NCI-H446 treated with DMSO at 0.1 percent for 48 hours (cell line): ENCODE measurements at regions not wholly inside any gene's neighbourhood (a gene's known extent, or its start where the extent isn't known, plus 50 kb on each side); places are given as distances from the start of the nearest gene placed in this dataset.

Experiments
- DNase-seq: peaks from one replicate; lab custom pipeline; 2025; lab: John Stamatoyannopoulos, UW

DNA sequence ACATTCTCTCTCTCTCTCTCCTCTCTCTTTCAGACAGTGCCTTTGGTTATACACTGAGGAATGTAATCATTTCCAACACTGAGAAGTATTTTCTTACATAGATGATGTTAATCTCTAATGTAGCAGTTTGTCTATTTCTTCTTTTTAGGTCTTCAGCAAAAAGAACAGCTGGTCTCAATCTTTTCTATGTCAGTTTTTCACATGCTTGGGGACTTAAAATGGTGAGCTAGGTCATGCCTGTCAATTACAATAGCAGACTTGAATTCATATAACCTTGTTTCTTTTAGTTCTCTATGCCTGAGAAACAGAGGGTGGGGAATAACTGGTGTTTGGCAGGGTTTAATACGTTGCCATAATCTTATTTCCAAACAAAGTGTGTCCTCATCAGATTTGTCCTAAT lies 786.2 kb downstream of the SQOR start:
- no peak for DNase-seq

DNA sequence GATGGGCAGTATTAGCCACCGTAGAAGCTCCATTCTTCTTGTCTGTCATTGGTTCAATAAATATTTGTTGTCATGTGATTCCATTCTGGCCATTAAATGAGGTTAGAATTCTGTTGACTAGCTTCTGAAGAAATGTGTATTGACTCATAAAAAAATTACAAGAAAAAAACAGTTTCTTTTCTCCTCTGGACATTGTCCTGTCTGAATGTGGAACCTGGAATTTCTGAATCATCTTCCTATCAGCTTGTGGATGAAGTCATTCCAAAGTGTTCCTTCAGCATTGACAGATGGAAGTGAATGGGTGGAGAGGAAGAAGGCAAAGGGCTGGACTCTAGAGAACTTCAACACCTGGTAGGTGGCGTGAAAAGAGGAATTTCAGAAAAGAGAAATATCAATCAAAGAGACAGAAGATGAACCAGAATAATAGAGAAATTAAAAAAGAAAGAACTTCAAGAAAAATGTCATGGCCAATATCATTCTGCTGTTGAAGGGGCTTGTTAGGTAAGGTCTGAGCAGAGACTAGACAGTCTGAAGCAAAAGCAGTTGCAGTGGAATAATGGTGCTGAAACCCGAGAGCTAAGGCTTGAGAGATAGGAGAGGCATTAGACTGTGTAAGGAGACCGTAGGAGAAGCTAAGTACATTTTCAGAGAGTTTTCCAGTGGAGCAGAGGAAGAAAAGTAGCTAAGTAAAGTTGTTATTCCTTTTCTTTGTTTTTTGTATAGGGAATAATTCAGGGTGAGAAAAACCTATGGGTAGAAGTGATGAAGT lies 806.6 kb downstream of the SQOR start:
- DNase-seq, result no peak

DNA sequence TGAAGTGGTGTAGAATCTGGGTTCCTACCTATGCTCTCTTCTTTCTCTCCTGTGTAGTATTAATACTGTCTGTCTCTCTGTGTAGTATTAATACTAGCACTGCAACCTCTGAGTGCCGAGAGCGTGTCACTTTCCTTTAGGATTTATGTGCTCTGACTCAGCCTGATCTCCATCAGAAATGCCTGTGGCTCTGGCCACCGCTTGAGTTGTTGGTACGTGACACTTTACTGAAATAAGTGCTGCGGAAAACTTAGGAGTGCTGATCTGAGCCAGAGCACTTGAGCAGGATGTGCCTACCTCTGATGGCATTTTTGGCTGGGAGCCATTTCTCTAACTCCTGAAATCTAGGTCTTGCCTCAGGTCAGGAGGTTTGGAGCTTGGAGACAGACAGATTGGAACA lies 807.4 kb downstream of the SQOR start:
- no peak for DNase-seq

DNA sequence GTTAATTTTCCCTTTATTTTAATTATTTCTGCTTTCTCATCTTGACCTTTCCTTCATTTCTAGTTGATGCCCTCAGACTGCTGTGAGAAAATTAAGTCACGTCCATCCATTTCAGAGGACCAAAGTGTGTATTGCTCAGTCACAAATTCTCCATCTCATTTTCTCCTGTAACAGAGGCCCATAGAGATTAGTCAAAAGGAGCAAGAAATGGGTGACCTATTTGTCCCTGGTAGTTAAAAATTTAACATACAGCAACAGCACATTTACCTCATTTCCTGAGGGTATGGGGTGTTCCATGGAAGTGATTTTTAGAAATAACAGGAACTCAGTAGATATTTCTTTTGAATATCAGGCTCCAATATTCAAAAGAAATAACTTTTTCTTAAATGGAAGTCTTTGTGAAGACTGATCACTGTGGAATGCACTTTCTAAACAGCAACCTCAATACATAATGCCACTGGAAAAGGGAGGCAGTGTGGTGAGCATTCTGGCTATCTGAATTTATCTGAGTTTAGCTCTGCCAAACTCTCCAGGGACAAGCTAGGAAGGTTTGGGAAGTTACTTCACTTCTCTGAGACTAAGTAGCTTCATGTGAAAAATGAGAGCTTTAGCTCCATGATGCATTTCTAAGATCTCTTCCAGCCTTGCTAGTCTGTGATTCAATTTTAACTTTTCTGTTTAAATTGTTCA lies 808.2 kb downstream of the SQOR start:
- DNase-seq, result no peak

DNA sequence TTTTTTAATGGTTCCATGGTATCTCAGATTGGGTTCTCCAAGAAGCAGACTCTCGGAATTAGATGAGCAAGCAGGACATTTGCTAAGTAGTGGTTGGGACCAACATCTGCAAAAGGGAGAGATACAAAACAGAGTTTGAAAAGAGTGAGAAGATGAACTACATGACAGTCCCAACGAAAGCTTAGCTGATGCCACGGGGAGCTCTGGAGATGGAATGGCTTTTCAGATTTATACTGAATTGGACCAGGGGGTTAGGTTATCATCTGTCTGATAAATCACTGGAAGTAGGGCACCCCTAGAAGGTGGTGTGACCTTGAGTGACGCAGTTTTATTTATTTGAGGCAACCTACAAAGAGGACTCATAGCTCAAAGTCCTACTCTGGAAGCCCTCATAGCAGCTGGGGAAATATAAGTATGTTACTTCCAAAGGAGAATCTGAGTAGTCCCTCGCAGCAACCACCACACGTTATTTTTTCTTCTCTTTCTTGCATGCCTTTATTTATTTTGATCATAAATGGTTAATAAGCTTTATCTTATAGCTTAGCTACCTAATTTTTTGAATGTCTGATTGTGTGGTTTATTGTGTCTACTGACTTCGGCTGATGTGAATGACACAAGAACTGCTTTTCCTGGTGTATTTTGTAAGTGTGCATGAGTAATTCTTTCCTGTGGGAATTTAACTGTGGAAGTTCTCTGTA lies 815.4 kb downstream of the SQOR start:
- DNase-seq, result no peak

DNA sequence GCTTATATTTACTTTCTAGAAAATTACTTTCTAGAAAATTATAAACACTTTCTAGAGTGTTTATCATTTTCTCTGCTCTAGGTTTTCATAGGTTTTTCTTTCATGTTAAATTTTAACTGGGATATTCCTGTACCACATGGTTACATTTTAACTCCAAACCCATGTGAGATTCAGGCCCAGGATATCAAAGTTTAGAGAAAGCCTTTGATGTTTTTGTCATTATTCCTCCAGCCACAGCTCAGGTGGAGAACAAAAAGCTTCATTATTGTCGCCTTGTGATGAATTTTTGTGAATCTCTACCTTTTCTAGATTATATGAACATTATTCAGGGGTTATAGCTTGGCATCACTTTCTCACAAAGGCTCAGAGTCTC lies 816.0 kb downstream of the SQOR start:
- no peak for DNase-seq

DNA sequence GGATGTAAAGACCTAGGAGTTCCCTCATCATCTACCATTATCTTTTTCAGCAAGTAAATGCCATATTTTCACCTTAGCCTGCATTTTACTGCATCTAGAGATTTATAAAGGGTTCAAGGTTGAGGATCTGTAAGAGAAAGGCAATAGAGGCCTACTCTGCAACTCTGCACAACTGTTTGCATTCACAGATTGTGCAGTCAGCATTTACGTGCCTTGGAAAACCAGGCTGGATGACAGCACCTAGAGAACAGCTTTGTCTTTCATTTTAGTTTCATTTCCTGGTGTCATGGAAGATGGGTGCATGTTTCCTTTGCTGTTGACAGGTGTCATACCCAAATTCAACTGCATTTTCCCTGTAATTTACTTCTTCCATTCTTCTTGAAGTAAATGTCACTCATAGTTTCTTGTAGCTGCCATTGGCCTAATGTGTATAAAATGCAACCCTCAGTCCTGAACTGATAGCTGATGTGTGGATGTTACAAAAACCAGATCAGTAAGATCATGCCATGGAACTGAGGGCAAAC lies 817.5 kb downstream of the SQOR start:
- DNase-seq, result no peak

DNA sequence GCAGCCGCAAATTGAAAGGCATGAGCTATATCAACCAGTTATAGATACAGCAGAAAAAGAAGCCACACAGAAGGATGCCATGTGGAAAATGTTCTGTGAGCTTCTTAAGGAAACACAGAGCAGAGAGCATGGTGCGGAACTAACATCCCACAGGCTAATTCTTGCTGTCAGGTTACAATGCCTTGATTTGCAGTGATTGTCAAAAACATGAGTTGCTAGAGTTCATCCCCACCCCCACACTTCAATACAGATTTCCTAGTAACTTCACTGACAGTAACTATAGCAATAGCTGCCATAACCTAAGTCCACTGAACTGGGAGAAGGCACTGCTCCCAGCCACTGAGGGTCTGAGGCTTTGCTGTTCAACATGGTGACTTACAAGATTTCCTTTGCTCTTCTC lies 821.6 kb downstream of the SQOR start:
- no peak for DNase-seq

DNA sequence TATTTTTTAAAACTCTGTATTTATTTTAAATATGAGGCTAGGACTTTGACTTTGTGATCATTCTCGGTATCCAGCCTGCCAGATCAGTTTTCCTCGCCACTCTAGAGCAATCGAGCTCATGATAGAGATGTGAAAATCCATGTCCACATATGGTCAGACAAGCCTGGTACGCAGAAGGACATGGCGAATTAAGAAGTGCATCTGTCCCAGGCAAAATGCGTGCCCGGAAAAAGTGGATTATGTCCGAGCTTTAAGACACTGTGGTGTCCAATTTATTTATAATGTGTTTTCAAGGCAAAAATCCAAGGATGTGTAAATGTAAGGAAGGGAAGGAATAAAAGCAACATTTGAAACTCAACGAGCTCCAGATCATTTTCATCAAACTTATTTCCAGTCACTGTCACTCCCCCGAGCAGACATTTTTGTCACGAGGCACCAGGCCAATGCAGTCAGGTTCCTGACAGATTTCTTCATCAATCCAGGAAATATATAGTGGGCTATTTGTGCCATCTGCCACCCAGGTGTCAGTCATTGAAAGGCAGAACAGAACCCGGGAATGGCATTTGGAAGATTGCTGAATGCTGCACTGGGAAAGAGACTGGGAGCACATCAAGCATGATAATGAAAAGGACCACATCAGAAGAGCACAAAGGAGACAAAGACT lies 825.7 kb downstream of the SQOR start:
- DNase-seq, result no peak

DNA sequence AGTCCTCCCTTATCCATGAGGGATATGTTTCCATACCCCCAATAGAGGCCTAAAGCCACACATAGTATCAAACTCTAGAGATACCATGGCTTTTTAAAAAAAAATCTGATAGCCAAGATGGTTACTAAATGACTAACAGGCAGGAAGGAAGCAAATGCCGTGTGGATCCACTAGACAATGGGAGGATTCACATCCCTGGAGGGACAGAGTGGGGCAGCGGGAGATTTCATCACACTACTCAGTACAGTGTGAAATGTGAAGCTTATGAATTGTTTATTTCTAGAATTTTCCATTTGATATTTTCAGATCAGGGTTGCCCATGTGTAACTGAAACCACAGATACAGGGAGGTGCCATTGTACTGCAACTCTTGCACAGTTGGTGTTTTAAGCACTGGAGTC lies 826.6 kb downstream of the SQOR start:
- DNase-seq, result no peak

DNA sequence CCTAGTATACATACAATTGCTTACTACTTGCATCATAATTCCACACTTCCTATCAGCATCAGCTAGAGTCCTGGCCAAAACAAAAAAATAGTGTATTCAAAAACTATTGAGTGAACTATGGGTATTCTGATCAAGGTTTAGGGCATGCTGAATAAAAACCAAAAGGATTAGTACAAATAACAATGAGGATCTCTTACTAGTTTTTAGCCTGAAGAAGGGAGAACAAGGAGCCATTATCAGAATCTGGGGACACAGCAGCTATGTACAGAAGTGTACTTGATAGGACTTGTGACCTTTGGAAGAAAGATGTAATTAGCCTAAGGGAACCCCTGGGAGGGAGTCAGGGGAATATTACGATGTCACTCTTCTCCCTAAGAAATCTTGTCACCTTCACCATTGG lies 832.2 kb downstream of the SQOR start:
- DNase-seq, result no peak

DNA sequence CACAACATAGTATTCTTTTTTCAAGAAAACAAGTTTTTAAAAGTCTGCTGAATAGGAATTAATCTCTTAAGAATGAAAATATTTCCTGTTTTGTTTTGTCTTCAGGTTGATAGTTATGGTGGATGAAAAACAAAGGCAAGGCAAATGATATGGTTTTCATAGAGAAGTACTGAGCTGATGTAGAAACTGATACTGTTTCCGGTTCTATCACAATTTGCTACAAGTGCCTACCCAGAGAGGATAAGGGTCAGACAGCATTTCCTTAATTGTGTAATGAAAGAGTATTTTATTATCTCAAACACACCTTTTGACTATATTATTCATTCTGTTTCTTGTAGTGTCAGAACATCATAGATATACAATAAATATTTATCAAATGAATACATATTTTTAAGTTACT lies 836.3 kb downstream of the SQOR start:
- DNase-seq, result no peak

DNA sequence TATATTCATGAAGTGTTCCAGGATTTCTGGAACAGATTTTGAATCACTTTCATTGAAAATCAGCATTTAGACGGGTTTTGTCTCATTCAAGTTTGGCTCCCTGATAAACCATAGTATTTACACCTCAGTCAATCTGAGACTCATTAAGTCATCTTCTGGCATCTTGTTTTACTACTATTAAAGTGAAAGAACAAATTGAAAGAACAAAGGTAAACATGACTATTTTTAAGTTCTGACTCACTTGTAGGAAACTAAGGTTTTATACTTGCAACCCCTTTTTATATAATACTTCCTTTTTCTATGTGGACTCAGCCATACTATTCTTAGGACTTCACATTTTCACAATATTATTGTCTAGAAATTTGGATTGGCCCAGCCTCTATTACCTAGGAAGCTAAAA lies 854.4 kb downstream of the SQOR start:
- DNase-seq, result no peak

DNA sequence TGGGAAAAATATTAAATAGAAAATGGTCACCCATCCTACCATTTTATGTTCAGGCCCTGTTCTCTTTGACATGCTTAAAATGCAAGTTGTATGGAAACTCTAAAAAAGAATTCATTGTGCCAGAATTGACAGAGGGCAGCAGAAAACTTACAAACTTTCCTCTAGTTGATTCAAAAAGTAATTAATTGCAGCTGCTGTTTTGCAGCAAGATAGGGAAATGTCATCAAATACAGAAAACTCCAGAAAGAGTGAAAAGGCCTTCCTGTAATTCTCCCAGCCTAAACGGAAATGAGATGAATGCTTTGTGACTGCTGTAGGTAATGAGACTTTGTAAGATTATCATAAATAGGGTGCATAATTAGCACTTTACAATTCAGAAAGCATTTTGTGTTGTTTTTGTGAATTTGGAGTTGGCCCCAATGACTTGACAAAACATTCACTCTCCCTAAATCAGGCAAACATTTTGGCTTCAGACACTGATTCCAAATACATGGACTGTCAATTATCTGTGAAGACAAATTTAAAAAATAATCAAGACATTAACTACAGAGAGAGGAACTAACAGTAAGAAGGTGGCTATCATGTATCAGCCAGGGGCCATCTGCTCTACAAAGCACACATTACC lies 861.8 kb downstream of the SQOR start:
- no peak for DNase-seq

DNA sequence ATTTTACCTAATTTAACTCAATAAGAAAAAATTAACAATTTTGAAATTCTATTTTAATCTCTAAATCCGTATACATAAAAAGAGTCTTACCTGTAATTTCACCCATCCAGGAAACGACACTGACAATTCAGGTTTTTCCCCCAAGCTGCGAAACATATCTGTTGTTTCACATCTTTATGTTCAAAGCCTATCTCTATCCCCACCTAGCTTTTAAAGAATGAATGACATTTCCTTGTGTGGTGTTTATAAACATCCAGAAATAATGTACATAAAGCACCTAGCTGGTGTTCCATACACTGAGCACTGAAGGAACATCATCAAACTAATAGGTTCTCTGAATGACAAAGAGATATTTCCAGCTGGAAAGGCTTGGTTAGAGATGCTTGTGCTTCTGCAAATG lies 867.8 kb downstream of the SQOR start:
- DNase-seq, result no peak

DNA sequence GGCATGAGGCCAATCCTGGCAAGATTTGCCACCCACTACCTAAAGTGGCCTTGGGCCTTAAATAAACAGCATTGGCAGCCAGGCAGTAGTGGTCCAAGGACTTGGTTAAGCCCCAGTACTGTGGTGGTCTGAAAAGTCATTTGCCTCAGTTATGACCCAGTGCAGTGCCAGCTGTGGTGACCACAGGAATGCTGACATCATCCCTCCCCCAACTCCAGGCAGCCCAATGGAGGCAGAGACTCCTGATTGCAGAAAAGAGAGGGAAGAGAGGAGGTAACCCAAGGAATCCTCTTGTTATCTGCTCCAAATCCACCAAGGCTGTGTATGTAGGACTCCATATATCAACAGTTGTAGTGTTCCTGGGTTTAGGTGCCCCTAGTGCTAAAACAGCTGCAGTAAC lies 883.6 kb downstream of the SQOR start:
- no peak for DNase-seq

DNA sequence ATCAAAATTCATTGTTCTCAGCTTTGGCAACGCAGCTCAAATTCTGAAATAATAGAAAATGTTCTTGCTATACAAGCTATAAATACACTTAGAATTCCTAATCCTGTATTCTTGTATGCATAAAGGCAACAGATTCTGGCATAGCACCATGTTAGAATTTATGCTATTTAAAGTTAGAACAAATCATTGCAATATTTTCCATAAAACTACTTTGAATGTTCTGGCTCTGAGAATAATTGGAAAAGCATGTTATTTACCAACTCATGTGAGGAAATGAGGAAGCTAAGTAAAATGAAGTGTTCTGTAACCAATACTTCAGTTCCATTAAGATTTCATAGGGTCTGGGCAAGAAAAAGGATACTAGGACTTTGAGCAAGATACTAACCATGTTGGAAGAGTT lies 888.9 kb downstream of the SQOR start:
- DNase-seq, result no peak

DNA sequence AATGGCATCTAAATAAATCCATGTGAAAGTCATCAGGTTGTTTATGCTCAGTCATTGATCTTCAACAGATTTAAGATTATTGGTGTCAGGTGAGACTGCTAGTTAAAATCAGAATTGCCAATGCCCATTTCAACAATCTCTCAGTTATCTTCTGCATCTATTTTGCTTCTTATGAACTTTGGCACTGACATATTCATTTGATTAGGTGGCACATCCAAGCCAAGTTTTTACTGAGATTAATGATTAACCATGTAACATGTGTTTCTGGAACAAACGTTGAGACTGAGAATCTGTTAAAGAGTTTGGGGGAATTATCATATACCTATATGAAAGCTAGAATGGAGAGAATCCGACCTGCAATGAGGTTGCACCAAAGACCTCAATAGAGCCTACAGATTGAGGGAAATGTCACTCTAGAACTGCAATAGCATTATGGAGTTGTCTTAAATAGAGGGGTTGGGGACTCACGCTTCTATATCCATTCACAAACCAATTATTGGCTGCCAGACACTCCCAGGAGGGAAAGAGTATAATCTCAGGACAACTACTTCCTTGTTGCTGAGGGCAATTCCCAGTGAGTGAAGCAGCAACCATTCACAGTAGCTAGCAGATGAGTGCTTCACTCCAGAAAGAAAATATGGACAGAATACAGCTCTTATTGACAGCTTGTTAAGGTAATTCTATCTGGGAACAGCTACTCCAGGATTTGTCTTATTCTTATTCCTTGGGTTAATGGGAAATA lies 891.3 kb downstream of the SQOR start:
- DNase-seq, result no peak

DNA sequence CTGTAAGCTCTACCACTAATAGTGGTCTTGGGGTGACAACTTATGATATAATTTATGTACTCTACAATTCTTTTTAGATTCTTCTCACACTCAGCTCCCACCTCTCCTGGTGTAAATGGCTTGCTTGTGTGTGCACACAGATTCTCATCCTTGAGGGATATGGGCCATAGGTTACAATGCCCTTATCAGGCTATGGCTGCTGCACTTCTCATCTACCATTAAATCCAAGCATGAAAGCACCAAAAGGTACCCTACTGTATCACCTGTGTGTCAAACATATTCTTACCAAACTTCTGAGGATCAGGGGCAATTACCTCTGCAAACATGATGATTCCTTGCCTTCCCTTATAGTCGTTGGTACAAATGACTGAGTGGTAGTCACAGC lies 891.9 kb downstream of the SQOR start:
- DNase-seq, result no peak

DNA sequence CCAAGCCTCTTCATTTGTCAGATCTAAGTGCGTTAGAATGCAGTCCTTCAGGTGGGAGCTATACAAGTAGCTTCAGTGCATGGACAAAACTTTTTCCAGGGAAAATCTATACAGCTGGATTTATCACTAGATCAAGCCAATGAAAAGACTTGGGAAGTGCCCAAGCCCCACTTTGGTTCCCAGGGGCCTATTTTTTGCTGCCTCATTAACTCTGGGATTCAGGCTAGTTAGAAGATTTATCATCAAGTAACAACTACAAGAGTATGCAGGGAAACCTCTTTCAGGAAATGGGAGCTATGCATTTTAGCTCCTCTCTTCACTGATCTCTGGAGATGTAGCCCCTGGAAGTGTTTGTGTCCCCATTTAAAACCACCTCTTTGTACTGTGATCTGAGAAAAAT lies 908.8 kb downstream of the SQOR start:
- no peak for DNase-seq

DNA sequence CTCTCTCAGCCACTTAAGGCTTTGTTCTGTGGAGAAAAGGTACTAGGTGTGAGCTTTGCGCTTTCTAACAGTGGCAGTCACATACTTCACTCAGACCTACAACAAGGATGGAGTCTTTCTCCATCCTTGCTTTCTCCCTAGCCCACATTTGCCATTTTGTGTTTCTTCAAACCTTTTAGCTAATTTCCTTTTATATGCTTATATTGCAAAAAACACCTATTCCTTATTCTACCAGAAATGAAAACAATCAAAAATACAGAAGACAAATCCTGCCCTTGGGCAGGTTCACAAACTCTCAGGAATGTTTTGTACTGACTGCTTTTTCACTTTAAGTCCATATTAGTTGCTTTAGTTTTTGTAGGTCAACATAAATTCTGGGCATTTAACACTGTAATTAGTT lies 914.2 kb downstream of the SQOR start:
- no peak for DNase-seq
